HG02970 (cell line): ENCODE measurements at regions not wholly inside any gene's neighbourhood (a gene's known extent, or its start where the extent isn't known, plus 50 kb on each side); places are given as distances from the start of the nearest gene placed in this dataset.

ENCODE experiments used
- ATAC-seq: cut with Tn5 transposase; IDR thresholded peaks from one replicate; pipeline ENCODE4 v1.9.1; 2021; ENCODE audit warnings: mild to moderate bottlenecking, moderate library complexity, moderate number of reproducible peaks; ENCODE audit not compliant: unreplicated experiment, low FRiP score

- no peak for ATAC-seq
Observed at GRCh38 chr7:130894146-130894908, 160.3 kb upstream of the KLF14 start.

DNA sequence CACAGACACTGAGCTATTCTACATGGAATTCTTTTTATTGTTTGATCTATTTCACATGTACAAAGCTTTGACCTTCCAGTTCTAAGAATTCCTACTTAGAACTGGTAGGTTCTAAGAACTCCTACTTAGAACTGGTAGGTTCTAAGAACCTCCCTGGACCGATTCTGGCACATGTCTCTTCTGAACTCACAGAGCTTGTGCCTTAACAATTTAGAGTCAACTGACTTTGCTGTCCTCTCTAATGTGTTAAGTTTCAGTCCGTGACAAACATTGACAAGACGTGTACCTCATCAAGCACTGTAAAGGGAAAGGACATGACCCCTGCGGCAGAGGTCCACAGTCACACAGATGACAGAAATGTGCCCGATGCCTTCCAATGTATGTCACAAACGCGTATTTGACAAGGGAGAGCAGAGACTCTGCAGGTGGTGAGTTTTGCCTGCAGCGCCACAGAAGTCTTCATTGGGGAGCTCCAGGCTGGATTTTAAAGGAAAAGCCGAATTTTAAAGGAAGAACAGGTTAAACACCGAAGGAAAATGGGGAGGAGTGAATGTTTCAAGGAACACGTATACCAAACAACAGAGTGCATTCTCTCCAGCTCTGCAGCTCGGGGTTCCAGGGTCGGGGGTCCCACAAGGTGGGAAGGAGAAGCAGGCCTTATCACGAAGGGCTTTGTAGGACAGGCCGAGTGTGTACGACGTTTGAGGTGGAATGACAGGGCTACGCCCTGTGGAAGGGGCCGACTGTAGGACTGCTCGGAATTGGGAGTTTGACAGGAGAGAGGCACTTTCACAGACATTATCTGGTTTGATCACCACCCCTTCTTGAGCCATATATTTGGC, 161.1 kb upstream of the KLF14 start:
- no peak for ATAC-seq

DNA sequence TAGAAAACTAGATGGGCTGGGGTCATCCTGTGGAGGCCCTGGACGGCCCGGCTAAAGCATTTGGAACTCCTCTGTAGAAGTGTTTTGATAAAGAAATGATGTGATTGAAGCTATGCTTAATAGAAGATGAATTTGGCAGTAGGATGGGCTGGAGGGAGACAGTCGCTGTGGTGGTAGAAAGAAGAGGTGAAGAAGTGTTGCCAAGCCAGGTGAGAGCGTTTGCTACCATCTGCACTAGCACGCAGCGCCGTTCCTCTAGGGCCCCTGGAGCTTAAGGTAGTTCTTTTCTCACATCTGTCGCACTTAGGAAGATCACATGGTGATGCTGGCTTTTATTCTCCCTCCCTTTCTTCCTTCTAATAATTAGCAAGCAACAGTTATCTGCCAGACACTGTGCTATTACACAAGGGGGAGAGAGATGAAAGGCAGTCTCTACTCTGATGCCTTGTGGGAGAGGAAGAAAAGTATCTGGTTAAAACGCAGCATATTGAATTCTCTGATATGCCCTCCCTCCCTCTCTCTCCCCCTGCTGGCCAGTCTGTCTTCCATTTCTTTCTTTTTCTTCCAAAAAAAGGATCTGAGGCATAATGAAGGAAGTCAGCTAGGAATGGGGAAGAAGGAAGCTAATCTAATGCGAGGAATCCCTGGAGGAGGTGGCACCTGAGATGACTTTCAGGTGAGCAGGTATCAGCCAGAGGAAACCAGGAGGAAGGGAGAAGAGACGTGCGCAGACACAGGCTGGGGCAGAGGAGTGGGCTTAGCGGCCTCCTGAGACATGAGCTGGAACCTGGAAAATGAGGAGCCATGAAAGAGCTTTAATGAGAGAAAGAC, 162.3 kb upstream of the KLF14 start:
- ATAC-seq = no peak

- no peak for ATAC-seq
Observed at GRCh38 chr7:130896898-130897514, 163.0 kb upstream of the KLF14 start.

DNA sequence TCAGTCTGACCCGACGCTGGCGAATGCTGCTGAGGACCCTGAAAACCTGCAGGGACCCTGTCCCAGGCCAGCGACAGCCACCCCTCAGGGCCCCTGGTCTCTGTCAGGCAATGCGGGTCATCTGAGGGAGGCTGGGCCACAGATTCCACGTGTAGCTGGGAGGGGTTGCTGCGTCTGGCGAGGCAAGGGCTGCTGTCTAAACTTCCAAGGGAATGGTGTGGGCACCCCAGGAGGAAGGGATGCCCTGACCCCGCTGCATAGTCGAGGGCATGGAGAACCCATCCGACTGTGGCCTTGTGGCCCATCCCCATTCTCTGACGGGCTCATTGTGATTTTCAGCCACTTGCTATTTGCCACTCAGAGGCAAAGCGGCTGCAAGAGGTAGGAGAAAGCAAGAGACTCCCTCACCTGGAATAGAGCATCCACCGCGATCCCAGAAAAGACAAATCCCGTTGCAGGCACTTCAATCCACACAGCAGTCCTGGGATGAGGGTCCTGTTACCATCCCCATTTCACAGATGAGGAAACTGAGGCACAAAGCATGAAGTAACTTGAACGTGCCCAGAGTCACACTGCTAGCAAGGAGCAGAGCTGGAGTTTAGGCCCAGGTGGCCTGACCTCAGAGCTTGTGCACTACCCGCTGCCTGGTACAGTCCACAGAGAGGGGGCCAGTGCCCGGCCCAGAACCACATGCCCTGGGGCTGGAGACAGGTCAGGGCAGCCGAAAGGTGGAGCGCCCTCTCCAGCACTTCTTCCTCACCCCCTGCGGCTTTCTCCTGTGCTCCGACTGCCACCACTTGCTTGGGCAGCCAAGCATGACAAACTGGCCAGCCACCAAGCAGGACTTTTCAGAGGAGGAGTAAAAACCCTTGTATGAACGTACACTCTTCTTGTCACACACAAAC, 163.8 kb upstream of the KLF14 start:
- no peak for ATAC-seq

DNA sequence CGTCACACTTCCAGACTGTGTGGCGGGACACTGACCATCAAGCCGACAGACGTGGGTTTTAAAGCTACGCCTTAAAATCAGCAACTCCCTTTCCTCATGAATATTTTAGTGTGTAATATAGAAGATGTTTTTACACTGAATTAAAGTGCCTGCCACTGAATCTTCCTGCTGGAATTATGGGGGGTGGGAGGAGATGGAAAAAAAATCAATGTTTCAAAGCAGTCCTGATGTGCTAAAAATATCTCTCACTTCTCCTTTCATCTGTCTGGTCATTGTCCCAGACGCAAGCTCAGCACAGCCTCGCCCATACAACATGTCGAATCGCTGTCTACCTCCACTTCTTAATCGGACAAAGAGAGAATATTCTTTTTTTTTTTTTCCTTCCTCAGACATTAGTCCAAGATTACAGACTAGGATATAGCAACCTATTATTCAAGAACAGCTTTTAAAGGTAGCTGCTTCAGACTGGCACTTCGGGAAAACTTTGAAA, 165.1 kb upstream of the KLF14 start:
- no peak for ATAC-seq

DNA sequence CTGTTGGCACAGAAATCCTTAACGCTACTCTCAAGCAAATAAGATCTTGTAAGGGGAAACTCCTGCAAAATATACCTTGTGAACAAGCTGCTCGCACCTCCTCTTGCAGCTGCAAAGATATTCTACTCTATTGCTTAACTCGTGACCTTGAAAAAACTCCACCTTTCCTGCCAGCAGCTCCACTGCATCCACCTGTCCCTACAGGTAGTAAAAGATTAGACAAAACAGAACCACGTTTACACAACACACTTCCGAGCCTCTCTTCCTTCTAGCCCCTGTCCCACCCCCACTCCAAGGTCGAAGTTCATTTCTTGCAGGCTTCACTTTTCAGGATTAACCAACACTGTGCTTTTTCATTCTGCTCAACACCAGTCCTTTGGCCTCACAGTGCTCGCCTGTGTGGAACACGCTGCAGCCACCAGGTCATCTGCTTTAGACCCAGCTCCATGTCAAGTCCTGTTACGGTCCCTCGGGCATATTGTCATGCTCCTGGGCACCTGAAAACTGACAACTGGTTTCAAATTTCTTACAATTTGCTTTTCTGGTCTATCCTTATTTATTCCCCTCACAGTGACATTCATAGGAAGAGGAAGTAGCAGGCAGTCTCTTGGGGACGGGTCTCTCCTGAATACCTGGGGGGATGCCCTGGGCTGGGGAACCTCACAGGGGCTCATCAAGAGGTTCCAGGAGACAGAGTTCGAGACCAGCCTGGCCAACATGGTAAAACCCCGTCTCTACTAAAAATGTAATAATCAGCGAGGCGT, 165.8 kb upstream of the KLF14 start:
- ATAC-seq = no peak

GRCh38 chr7:130900471-130901076, 166.6 kb upstream of the KLF14 start:
- ATAC-seq = no peak

DNA sequence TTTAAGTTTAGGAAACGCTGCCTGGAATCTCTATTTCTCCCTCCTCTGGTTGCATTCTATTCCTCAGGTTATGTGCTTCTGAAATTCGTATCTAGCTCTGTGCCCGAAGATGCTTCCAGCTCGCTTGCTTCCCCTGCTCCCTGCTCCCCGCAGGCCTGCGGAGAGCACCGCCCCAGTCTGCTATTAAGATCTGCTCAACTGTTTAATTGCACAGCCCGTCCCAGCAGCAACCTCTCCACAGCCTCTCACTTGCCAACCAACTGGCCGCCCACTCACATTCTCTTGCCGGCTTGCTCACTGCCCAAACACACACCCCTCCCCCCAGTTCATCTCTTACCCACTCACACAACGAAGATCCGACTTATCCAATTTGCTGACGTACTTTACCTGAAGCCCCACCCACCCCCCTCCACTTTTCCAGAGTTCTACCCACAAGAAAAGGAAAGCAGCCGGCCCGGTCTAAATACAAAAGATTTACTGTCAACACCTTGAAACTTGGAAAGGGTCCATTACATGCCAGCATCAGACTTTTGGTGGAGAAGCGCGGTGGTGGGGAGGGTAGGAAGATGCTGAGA, 167.3 kb upstream of the KLF14 start:
- no peak for ATAC-seq

DNA sequence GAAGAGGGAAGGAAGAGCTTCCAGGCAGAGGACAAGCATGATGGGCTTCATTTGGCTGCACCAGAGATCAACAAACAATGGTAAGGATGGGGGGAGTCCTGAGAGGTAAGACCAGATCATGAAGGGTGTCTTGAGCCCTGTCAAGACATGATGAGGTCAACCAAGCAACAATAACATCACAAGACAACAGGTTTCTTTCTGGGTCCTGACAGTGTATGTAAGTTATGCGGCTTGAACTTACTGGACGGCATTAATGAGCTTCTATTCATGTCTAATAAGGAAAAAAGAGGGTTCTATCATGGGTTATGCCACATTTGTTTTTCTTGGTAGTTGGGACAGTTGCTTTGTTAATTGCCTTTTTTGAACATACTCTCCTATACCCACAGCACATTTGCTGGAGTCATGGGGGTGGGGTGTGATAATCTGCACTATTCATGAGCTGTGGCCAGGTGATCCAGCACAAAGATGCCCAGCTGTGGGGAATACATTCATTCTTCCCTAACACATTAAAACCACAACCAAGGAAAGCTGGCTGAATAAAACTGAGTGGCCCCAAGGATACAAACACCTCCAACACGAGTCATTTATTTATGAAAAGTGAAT, 168.8 kb upstream of the KLF14 start:
- no peak for ATAC-seq

GRCh38 chr7:130903358-130903974, 169.5 kb upstream of the KLF14 start:
- no peak for ATAC-seq

DNA sequence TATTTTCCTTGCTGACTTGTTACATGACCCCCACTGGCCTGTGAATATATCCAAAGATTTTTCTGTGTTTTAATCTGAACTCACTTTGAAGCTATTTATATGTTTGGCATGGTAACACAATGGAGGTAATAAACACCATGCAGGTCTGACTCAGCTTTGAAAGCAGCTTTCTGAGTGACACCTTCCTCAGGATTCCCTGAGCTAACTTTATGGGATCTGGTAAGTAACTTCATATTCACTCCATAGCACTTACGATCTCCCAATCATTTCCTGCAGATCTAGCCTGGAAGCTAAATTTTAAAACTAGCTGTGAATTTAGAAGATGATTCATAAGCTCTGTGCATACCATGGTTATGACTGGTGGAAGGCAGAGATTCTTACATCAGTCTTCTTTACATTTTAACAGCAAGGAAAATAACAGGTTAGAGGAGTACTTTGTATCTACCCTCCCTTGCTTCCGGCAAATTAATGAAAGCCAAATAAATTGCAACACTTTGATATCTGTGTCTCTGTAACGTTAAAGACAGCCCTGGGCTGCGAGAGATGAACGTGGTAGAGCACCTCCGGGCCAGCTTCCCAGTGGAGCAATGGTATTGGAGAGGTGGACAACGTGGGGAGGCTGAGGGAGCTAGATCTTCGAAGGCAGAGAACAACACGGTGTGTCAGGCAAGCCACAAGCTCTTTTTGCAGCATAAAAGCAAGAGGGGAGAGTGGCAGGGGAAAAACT, 170.2 kb upstream of the KLF14 start:
- ATAC-seq = no peak

DNA sequence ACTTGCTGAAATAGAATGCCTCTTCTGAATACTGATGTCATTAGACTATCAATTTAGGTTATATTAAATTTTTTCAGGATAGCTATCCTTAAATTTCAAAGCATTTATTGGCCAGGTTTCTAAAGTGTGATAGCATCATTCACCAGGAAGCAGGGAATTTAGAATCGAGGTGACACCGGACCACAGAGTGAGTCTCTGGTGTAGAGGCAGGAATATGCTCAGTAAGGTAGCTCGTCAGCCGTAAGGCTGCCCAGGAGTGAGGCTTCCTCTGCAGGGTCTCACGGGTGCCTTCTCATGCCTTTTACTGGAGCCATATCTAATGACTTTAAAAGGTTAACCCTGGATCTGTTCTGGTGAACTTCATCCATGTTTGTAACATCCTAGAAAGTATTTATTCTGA, 170.8 kb upstream of the KLF14 start:
- ATAC-seq = no peak

GRCh38 chr7:130906575-130906974, 172.6 kb upstream of the KLF14 start:
- ATAC-seq = no peak

DNA sequence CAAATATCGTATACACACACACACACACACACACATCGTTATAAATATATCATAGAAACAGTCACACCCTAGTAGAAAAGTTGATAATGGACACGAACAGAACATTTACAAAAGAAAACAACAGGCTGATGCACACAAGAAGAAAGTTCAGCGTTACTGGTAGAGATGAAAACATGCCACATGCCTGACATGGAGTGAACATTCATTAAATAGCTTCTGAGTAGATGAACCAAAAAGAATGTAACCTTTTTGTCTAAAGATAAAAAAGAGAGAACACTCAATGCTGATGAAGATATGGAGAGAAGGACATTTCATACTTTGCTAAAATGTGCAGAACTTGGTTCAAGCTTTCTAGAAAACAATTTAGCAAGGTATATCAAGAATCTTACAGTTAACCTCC, 173.4 kb upstream of the KLF14 start:
- no peak for ATAC-seq

DNA sequence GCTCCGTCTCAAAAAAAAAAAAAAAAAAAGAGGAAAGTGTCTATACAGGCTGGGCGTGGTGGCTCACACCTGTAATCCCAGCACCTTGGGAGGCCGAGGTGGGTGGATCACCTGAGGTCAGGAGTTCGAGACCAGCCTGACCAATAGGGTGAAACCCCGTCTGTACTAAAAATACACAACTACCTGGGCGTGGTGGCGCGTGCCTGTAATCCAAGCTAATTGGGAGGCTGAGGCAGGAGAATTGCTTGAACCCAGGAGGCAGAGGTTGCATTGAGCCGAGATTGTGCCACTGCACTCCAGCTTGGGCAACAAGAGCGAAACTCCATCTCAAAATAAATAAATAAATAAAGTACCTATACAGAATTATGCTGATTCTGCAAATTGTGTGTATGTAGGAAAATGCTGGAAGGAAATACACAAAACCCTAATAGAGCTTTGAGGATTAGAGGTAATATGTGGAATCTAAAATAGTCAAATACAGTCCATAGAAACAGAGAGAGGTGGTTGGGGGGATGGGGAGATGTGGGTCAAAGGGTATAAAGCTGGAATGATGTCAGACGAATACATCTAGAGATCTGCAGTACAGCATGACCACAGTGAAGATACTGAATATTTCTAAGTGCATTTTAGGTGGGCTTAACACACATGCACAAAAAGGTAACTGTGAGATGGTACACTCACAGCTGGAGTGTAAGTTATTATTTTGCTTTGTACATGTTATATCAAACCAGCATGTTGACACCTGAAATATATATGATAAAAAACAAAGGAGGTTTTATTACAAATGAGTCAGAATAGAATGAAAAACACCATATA, 174.5 kb upstream of the KLF14 start:
- no peak for ATAC-seq
